ENCODE measurements at regions not wholly inside any gene's neighbourhood (a gene's known extent, or its start where the extent isn't known, plus 50 kb on each side); places are given as distances from the start of the nearest gene placed in this dataset.
A peak's percentile ranks its signal among the peaks of the same experiment; 100 is the strongest.

- no peak overlapping the region for H3K9ac ChIP-seq (ENCODE audit: low read depth, low read length)
- H2AFZ ChIP-seq (replicated peaks; ENCODE audit: low read length, poor library complexity) = no peak overlapping the region
These were observed 54.1 kb upstream of the PRPS1 start for GRCh38 chrX:107574054-107574683.

More at GRCh38 chrX:107574054-107574683, 54.1 kb upstream of the PRPS1 start:
- peak overlapping the region; percentile 52; the same call in 1 of the 2 replicates for H2AK5ac ChIP-seq (ENCODE audit: low read depth, low read length)
- peaks cover 6% of the 10 kb centered on the region for H3K9me1 ChIP-seq (ENCODE audit: insufficient read depth, low read length)
- H3K23ac ChIP-seq (ENCODE audit: low read depth, low read length) = peak overlapping the region; percentile 88
- peak overlapping the region; percentile 89 for H3K27ac ChIP-seq (ENCODE audit: insufficient read depth, low read length)
- H2BK5ac ChIP-seq (ENCODE audit: low read depth, low read length, poor library complexity, severe bottlenecking) = peak overlapping the region; percentile 95
- 90% methylated on average over 2 of the region's 3 CpGs; no CpG with 5 or more reads in 1 of the 2 experiments for WGBS, 2 experiments (ENCODE audit: extremely low coverage in 2 of 2, insufficient read length in 1 of 2)
- H3K4me2 ChIP-seq (ENCODE audit: low read depth, low read length) = peak overlapping the region; percentile 62; the same call in 1 of the 2 replicates
- dilution Hi-C loops (cut with HindIII; ENCODE audit: low sequenced_read_pairs, unreplicated experiment) (no loop called here), in situ Hi-C loops (cut with MboI; ENCODE audit: low sequenced_read_pairs) (no loop called here), intact Hi-C loops (cut with micrococcal nuclease) (loop anchor here (2.0 kb wide), 1 partner anchor 55 kb away; the partner anchor contains the start of gene PRPS1)
- H4K91ac ChIP-seq (ENCODE audit: insufficient read depth, low read depth, low read length) = peak overlapping the region; percentile 76
- H3K4me3 ChIP-seq (ENCODE audit: insufficient read depth, low read depth, low read length) = no peak overlapping the region
- peak overlapping the region; percentile 62; the same call in 1 of the 2 replicates for H3K14ac ChIP-seq (replicated peaks; ENCODE audit: low read depth, low read length)
- peak overlapping the region; percentile 88 for H3K4ac ChIP-seq (ENCODE audit: low read depth, low read length)
- no peak for TF ChIP-seq MXI1 (IDR thresholded peaks at IDR 0.05; ENCODE audit: borderline replicate concordance, low read depth, low read length)
- TF ChIP-seq RAD21 (IDR thresholded peaks at IDR 0.05; ENCODE audit: low read length) = no peak
- peak; percentile 81 for TF ChIP-seq FOS (IDR thresholded peaks at IDR 0.05; ENCODE audit: low read depth, low read length)
- TF ChIP-seq NFE2L2 (IDR thresholded peaks at IDR 0.05; ENCODE audit: low read depth, low read length) = no peak; the same call in 1 of the 2 replicates
- peak; percentile 26; the same call in 1 of the 2 replicates for TF ChIP-seq USF2 (IDR thresholded peaks at IDR 0.05; ENCODE audit: low read depth, low read length)
- TF ChIP-seq SMC3 (IDR thresholded peaks at IDR 0.05; ENCODE audit: low read depth, low read length) = no peak
- peak; percentile 84 for TF ChIP-seq CEBPB (IDR thresholded peaks at IDR 0.05; ENCODE audit: low read depth, low read length)
- no peak for TF ChIP-seq MAZ (IDR thresholded peaks at IDR 0.05; ENCODE audit: borderline replicate concordance, low read depth, low read length)
- TF ChIP-seq RCOR1 (IDR thresholded peaks at IDR 0.05; ENCODE audit: insufficient replicate concordance, low read length) = no peak
- TF ChIP-seq BHLHE40 (IDR thresholded peaks at IDR 0.05; ENCODE audit: low read depth, low read length) = peak; percentile 42
- peak overlapping the region; percentile 27; the same call in 1 of the 3 replicates for H2BK15ac ChIP-seq (ENCODE audit: low read depth, low read length)
- peaks cover 2% of the 10 kb centered on the region; the same call in 1 of the 2 replicates for H3K27me3 ChIP-seq (ENCODE audit: control insufficient read depth, insufficient read depth, low read length)
- peak; percentile 85 for DNase-seq
- H3K56ac ChIP-seq (ENCODE audit: extremely low read depth, insufficient read depth, low read length) = peak overlapping the region; percentile 64; the same call in 1 of the 2 replicates
- H3K9me3 ChIP-seq (ENCODE audit: control insufficient read depth, insufficient read depth, low read length) = peaks cover 3% of the 10 kb centered on the region; the same call in 1 of the 2 replicates
- H3K79me1 ChIP-seq (ENCODE audit: low read depth in 1 of 2, low read length in 2 of 2) = no peaks in the 10 kb centered on the region
- H3K36me3 ChIP-seq (ENCODE audit: control insufficient read depth, insufficient read depth, low read length) = no peaks in the 10 kb centered on the region
- POLR2A ChIA-PET (ENCODE audit: unreplicated experiment) = no interaction called here
- ATAC-seq (ENCODE audit: low read depth) = peak; percentile 63
- peak overlapping the region; percentile 91 for H2BK120ac ChIP-seq (ENCODE audit: low read depth, low read length)
- peak overlapping the region; percentile 88 for H2BK20ac ChIP-seq (ENCODE audit: low read depth, low read length)
- no TSS peak for BruUV-seq (replicated peaks)
- peak overlapping the region; percentile 93 for H3K18ac ChIP-seq (ENCODE audit: low read depth, low read length)
- CTCF ChIA-PET = no interaction called here
- H4K5ac ChIP-seq (ENCODE audit: low read depth, low read length) = peak overlapping the region; percentile 96; the same call in 1 of the 2 replicates
- H2AK9ac ChIP-seq (replicated peaks; ENCODE audit: low read depth, low read length, poor library complexity) = no peak overlapping the region
- peak overlapping the region; percentile 51 to 82; a peak in 2 of 4 replicates for H4K8ac ChIP-seq (ENCODE audit: low read depth in 2 of 2, low read length in 2 of 2)
- H3K4me1 ChIP-seq (ENCODE audit: control insufficient read depth, insufficient read depth, low read length) = peaks cover 16% of the 10 kb centered on the region
- no peaks in the 10 kb centered on the region for H4K20me1 ChIP-seq (ENCODE audit: insufficient read depth, low read length)
